ENCODE measurements at regions not wholly inside any gene's neighbourhood (a gene's known extent, or its start where the extent isn't known, plus 50 kb on each side); places are given as distances from the start of the nearest gene placed in this dataset.

DNA sequence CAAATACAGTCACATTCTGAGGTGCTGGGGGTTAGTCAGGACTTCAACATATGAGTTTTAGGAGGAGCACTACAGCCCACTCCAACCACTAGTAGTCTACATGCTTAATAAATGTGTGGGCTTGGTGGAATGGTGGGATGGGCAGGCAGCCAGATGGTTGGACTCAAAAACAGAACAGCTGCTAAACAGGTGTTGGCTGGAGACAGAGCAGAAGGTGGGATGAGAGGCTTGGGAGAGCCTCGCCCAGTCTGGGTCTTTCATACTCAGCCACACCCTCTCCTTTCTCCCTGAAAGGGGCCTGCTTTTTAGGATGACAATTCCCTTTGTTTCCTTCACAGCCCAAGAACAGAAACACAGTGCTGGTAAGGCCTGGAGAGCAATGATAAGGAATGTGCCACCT is 143.9 kb upstream of the KLHL29 start:
- no peak for DNase-seq

DNA sequence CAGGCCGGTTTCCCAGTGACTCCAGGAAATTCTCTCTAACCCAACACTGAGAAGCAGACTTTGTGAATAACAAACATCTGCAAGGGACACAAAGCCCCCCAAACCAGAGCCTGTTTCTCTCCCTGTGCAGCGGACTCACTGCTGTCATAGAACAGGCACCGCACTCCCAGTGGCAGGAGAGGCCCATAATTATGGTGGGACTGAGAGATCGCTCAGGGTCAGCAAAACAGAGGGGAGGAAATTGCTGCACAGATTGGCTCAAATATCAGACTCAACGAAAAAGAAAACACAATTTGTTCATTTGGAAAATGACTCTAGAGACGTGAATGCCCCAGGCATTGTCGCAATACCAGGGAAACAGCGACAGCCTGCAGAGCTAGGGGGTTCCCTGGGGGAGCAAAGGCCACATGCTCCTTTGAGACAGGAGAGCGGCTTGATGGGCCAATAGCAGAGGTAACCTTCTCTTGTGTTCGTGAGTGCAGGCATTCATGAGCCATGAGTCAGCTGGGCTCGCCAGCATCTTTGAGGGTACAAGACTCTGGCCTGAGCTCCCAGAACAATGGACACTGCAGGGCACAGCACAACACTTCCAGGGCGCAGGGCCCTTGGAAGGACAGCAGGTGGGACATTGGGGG is 143.3 kb upstream of the KLHL29 start:
- no peak for DNase-seq

DNA sequence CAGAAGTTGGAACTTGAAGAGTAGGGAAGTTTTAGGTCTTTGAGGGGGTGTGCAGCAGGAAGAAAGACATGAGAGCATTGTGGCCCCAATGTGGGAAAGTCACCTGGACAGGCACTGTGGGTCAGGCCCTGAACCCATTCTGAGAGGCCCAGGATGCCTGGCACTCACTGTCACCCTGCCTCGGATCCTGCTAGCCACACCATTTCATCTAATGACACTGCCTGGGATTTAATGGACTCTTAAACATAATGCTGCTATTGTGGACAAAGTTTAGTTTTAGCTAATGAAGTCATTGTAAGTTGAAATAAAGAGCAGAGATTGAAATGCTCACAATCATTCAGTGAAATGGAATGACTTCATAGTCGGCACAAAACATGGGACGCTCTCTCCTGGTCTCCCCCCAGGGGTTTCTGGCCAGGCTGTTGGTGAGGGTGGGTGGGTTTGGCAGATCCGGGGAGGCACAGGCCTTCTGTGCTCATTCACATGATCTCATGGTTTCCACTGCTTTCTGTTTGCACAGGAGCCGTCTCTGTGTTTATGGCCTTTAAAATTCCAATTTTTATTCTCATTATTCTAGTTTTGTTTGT is 141.8 kb upstream of the KLHL29 start:
- DNase-seq = no peak

DNA sequence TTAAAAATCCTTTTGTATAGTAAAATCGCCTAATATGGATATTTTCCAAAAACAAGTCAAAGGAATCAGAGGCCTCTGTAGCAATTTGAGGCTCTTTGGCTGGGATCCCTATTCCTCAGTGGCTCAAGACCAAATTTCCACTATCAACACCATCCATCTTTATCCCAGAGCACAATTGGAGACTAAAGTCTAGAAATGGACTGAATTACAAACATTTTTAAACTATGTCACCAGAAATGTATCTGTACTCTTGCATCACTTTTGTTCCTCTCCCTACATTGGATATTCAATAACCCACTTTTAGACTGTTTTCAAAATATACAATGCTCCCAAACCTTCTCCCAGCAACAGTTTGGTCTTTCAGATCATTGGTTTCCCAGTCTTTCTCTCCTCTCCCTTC is 140.4 kb upstream of the KLHL29 start:
- DNase-seq = no peak

DNA sequence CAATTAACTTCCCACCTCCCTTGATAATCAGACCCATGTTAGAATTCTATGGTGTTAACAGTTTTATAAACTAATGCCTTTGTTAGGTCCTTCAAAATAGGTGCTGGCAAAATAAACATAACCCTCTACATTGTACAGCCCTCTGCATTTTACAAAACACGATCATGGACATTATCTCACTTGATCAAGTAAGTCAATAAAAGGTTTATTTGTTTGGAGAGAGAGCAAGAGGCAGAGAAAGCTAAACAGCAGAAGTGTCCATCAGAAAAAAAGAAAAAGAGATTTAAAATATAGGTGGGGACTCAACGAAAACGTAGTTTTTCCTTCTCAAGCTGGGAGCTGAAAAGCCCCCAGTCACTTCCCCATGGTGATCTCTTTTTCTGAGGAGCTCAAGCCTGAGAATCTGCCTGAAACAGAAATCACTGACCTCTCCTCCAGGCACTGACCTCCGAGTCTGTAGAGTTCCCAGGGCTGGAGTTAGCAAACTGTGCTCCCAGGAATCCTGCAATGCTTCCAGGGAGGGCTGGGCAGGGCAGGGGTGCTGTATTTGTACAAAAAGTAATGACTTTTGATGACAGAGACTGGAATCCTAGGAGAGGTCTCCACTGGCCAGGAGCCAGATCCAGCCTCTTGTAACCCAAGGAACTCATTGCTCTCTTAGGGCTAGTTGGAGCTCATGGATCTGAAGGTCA is 137.8 kb upstream of the KLHL29 start:
- DNase-seq = no peak

DNA sequence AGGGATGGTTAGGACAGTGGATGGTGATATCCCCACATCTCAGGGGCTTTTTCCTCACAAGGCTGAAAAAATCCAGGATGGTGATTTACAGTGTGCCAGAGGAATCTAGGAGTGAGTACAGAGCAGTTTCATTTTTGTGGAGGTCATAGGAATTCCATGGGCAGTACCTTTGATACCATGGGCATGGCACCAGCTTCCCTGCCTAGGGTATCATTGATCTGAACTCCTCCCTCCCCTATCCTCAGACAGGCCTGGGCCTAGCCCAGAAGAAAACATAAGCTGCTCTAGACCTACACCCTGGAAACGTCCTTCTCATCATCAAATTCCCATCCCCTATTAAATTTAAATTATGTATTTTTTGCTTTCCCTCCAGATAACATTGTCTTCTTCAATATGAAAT is 136.3 kb upstream of the KLHL29 start:
- DNase-seq = no peak

DNA sequence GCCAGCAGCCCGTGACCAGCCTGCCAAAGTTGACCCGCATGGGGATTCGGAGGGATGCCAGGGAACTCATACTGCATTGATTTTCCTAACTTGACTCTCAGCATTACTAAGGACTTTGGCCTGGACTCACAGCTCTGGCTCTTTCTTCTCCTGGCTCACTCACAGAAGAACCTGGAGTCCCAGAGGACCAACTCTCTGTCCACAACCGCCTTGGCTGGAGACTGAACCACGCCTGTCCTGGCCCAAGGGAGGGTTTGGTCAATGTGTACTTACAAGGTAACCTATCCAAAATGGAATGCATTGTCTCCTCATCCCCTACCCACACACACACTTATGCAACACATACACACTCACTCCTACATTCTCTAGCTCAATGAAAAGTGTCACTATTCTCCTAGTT is 135.6 kb upstream of the KLHL29 start:
- no peak for DNase-seq

DNA sequence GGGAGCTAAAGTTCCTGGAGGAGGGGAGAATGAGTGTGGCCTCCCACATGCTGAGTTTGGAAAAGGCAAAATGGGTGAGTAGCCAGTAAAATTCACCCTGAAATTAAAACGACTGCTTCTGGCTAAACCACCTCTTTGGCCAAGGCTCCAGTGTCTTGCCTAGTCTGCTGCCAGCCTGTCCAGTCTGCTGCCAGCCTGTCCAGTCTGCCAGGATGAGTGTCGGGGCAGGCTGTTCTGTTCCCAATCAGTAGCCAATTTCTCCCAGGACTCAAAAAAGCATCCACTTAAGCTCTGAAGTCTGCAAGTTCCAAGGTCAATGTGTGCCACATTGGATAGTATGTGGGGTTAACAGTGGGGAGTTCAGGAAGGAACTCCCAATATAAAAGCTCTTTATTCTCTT is 134.6 kb upstream of the KLHL29 start:
- DNase-seq = no peak

DNA sequence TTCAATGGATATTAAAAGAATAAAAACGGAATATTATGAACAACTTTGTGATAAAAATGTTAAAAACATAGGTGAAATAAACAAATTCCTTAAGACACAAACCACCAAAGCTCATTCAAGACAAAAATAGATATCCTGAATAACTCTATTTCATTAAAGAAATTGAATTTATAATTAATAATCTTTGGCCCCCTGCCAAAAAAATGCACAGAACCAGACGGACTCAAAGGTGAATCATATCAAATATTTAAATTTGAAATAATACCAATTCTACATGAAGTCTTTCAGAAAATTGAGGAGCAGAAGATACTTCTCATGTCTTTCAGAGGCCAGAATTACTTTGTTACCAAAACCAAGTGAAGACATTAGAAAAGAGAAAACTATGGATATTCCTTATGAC is 128.3 kb upstream of the KLHL29 start:
- DNase-seq = no peak

DNA sequence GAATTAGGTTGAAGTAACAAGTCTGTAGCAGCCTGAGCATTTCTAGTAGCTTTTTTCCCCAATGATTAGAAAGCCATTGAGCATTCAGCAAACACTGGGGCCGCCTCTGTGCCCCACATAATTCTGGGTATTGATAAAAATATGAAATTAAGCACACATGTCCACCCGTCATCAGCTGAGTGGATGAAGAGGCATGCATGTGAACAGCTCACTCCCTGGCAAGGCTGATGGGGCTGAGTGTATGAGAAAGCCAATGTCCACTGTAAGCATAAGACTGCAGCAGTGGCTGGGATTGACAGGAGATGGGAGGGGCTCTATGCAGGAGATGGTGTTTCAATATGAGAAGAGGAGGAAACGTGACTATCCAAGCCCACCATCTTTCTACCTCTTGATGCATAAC is 124.4 kb upstream of the KLHL29 start:
- DNase-seq = no peak

DNA sequence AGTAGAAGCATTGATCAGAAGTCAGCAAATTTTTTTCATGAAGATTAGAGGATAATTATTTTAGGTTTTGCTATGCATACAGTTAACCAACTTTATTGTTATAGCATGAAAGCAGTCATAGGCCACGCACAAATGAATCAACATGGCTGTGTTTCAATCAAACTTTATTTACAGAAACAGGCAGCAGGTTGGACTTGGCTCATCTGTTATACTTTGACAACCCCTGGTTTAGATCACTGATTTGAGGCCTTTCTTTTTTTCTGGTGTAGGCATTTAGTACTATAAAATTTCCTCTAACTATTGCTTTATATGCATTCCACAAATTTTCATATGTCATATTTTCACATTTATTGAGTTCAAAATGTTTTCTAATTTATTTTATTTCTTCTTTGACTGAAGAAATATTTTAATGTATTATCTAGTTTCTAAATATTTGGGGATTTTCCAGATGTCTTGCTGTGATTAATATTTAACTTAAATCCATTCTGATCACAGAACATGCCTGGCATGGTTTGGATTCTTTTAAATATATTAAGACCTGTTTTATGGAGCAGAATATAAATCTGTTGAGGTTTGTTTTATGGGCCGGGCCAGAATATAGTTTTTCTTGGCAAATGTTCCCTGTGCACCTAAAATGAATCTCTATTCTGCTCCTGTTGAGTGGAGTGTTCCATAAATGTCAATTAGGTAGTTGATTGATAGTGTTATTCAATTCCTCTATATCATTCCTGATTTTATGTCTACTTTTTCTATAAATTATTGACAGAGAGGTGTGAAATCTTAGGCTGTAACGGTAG is 116.3 kb upstream of the KLHL29 start:
- no peak for DNase-seq

DNA sequence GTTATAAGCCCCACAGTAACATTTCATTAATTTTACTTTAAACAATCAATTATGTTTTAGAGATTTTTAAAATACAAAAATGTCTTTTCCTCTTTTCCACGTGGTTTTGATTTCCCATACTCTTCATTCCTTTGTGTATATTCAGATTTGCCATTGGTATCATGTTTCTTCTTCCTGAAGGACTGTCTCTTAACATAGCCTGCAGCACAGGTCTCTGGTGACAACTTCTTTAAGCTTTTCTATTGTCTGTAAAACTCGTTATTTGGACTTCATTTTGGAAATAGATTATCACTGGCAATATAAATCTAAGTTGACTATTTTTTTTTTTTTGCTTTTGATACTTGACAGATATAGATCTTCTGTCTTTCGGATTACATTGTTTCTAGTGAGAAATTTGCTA is 115.2 kb upstream of the KLHL29 start:
- no peak for DNase-seq

DNA sequence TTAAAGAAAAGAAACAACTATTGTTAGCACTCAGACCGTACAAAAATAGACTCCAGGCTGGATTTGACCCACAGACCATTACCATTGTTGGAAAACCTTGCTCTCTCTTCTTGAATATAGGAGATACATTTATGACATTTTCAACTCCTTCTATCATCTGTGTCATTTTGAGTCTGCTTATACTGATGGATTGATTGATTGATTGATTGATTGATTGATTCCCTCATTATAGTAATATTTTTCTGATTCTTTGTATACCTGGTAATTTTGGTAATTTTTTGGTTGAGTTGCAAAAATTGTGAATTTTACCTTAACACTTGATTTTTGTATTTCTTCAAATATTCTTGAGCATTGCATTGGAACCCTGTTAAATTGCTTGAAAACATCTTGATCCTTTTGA is 114.2 kb upstream of the KLHL29 start:
- DNase-seq = no peak

DNA sequence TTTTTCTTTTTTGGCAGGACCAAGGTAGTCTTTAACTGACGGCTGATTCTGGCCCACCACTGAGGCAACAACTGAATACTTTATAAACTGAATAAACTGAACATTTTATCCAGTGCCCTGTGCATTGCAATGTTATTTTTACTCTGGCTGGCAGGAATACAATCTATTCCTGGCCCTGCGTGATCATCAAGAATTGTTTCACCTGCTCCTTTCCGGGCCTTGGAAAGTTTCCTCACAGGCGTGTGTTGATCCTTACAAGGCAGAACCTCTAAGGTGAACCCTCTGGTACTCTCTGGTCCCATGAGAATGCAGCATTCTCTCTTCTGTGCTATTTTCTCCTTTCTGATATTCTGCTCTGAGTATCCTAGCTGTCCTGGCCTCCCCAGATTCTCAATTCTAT is 113.7 kb upstream of the KLHL29 start:
- DNase-seq = no peak

DNA sequence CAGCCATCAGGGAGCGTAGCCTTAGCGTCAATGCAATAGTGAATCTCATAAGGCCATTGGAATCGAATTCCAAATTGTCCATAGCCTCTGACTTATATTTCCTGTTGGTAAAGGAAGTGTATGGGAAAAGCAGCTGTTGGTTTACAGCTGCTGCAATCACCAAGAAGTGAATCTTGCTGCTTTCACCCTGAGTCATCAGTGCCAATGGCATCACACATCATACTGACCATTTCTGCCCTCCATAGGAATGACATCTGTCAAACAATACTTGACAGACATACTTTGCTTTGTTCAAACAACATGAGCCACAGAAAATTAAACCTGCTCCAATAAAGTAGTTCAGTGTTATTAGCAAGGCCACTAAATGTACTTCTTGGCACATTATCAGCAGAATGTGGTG is 111.2 kb upstream of the KLHL29 start:
- no peak for DNase-seq

DNA sequence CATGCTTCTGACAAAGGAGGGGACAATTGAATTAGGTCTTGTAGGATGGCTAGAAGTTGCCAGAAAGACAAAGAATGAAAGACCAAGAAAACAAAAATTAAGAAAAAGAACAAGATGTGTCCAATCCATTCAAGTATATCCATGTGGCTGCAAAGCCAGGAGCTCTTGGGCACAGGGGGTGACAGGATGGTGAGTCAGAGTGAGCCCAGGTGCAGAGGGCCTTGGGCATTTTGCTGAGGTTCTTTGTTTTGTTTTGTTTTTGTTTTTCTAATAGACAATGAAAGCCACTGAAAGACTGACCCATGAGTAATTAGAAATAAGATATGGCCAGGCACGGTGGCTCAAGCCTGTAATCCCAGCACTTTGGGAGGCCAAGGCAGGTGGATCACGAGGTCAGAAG is 104.6 kb upstream of the KLHL29 start:
- DNase-seq = no peak

DNA sequence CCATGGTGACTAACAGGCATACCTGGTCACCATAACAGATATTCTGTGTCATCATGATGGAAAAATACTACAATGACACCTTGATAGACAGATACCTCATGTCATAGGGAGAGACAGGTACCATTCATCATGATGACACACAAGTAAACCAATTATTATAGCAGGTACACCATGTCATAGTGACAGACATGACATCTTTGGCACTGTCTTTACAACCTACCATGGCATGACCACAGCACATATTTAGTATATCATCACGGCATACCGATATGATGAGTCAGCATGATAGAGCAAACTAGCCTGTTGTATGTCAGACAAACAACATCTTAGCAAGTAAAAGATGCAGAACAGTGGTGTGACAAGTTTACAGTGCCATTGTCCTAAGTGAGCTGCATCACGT is 101.3 kb upstream of the KLHL29 start:
- no peak for DNase-seq

DNA sequence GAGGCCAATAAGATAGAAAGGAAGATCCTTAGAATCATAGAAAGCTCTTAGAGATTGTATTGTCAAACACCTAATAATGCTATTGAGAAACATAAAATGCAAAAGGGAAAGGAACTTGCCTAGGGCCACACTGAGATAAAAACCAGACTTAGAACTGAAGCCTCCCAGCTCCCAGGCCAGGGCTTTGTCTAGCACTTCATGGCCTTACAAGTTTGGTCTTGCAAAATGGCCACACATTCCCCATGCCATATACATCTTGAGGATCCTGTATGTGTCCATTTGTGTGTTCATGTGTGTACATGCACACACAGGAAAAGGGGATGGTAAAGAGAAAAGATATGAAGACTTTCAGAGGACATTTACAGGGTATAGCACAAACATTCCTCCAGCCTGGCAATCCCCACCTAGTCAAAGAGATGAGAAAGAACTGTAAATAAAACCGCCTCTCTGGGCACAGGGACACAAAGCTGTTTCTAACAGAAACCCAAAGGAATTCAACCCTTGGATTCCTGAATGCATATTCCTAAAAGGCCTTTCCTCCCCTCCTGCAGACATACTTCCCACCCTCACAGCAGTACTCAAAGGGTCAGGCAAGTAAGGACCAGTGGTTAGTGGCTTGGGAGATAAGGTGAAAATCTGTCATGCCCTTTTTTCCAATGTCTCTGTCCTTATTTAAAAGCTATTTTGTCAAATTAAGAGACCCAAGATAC is 99.7 kb upstream of the KLHL29 start:
- DNase-seq = no peak

DNA sequence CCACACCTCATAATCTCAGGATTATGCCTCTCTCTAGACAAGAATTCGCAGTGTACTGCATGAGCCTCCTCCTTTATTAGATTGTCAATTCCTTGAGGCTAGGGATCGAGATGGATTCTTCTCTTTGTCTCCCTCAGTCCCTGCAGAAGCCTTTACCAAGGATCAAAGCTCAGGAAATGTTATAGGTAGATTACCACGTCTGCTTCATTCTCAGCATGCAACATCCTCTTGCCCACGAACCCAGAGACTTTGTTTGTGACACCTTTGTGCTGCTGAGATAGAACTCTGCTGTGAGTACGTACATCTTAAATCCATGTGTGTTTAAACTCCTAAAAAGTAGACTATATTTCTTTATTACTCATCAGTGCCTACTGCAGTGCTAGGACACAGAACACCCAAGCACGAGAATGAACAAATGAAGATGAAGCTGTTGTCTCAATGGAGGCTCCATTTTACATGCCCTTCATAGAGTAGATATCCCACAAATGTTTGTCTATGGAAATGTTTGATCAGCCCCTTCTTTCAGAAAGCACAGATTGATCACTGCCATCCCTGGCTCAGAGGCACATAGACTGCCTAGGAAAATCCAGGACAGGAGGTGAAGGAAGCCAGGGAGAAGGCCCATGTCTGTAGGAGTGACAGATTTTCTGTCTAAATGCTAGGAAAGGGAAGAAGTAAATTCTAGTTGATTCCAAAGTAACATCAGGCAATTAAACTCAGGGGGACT is 98.8 kb upstream of the KLHL29 start:
- no peak for DNase-seq

DNA sequence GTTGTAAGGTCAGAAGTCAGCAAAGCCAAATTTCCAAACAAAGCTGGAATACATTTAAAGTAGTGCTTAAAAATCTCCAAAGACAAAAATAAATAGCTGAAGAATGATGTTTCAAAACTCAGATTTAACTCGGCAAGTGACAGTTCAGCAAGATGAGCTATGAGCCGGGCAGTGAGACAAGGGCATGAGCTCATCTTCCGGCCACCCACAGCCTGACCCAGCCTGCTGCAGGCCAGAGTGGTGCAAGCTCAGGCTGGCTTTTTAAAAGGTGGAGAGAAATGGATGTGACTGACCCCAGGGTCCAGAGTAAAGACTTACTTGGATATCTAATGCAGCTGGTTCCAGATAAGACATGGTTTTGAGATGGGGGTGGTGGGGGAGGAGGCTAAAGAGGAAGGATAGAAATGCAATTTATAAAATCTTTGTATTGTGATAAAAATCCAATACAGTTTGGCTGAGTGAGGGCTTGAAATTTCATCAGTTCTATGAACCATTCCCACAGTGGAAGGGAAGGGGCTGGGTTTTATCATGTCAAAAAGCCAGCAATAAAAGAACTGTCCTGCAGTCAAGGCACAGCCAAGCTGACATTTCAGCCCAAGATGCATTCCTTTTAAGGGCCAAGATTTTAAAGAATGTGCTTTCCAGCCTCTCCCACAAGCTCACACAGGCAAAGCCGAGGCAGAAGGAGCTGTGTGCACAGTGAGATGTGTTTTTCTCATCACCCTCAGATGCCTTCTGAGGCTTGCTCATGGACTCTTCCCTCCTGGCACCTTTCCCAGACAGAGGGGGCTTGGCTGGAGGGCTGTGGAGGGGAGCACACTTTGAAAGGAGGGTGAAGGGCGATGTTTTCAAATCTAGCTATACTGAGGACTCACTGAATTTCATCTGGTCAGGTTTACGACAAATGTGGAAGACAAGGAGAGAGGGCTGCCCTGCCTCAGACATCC is 97.9 kb upstream of the KLHL29 start:
- DNase-seq = no peak

DNA sequence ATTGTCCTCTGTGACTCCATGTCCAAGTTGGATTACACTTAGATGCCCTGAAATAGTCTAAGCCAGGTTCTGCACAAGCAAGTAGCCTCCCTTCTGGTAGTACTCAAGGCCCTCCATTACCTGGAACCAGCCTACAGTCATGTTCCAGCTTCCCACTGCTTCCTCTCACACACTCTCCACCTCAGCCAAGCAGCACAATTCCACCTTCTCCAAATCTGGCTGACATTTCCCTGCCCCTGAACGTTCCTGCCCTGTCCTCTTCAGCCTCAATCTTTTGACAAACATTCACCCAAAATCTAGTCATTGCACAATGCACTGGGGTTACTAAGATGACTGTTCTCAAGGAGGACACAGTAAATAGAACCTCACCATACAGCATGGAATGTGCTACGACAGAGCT is 95.3 kb upstream of the KLHL29 start:
- no peak for DNase-seq

Data from DMS79 treated with DMSO at 0.1 percent for 48 hours (cell line).